MM.1S (cell line): ENCODE measurements at regions not wholly inside any gene's neighbourhood (a gene's known extent, or its start where the extent isn't known, plus 50 kb on each side); places are given as distances from the start of the nearest gene placed in this dataset.

Experiments
- DNase-seq: peaks from one replicate; pipeline ENCODE4 v3.0.0-alpha.2; 2015
- H2AFZ ChIP-seq: fragments of 300-600 bp; sonication (generic); 2 replicates; pipeline ENCODE4 v1.6.0; 2016; ENCODE audit warnings: antibody characterized with exemption, low read length
- H3F3A ChIP-seq: fragments of 300-600 bp; sonication (generic); 2 replicates; pipeline ENCODE4 v1.6.1; 2016; ENCODE audit warnings: mild to moderate bottlenecking, antibody characterized with exemption, low read length, moderate library complexity, mixed read lengths; ENCODE audit not compliant: insufficient read depth
- H3K27ac ChIP-seq: fragments of 300-600 bp; sonication (generic); 2 replicates; pipeline ENCODE4 v1.5.1; 2016; ENCODE audit warnings: mild to moderate bottlenecking, low read length
- H3K27me3 ChIP-seq: fragments of 300-600 bp; sonication (generic); replicated peaks from 2 replicates; pipeline ENCODE4 v1.6.0; 2016; ENCODE audit warnings: low read length; ENCODE audit not compliant: insufficient read depth
- H3K36me3 ChIP-seq: fragments of 300-600 bp; sonication (generic); replicated peaks from 2 replicates; pipeline ENCODE4 v1.6.1; 2016; ENCODE audit warnings: mild to moderate bottlenecking, low read length, mixed read lengths; ENCODE audit not compliant: insufficient read depth
- H3K4me1 ChIP-seq: fragments of 300-600 bp; sonication (generic); 2 replicates; pipeline ENCODE4 v1.6.1; 2016; ENCODE audit warnings: low read length, mixed read lengths
- H3K4me2 ChIP-seq: fragments of 300-600 bp; sonication (generic); 2 replicates; pipeline ENCODE4 v1.6.0; 2016; ENCODE audit warnings: low read depth, low read length
- H3K4me3 ChIP-seq: fragments of 300-600 bp; sonication (generic); 2 replicates; pipeline ENCODE4 v1.5.1; 2016; ENCODE audit warnings: low read length, mixed read lengths
- H3K79me2 ChIP-seq: fragments of 300-600 bp; sonication (generic); 2 replicates; pipeline ENCODE4 v1.6.1; 2016; ENCODE audit warnings: mixed run types, low read length, mixed read lengths
- H3K9ac ChIP-seq: fragments of 300-600 bp; sonication (generic); 2 replicates; pipeline ENCODE4 v1.6.1; 2016; ENCODE audit warnings: low read length, mixed read lengths
- H3K9me2 ChIP-seq: fragments of 300-600 bp; sonication (generic); replicated peaks from 2 replicates; pipeline ENCODE4 v1.6.1; 2016; ENCODE audit warnings: mild to moderate bottlenecking, low read length, mixed read lengths; ENCODE audit not compliant: insufficient read depth
- H3K9me3 ChIP-seq: fragments of 300-600 bp; sonication (generic); replicated peaks from 2 replicates; pipeline ENCODE4 v1.6.1; 2016; ENCODE audit warnings: mild to moderate bottlenecking, low read length, mixed read lengths; ENCODE audit not compliant: insufficient read depth
- H4K20me1 ChIP-seq: fragments of 300-600 bp; sonication (generic); 2 replicates; pipeline ENCODE4 v1.6.1; 2016; ENCODE audit warnings: mild to moderate bottlenecking, low read length, moderate library complexity, mixed read lengths; ENCODE audit not compliant: insufficient read depth
- CTCF ChIP-seq: fragments of 300-600 bp; sonication (generic); IDR thresholded peaks from 2 replicates; pipeline ENCODE4 v1.5.1; 2016; ENCODE audit warnings: antibody characterized with exemption, low read length, mixed read lengths
- EZH2 ChIP-seq: fragments of 300-600 bp; sonication (generic); optimal IDR thresholded peaks from 2 replicates; pipeline ENCODE3; 2017; ENCODE audit warnings: low read depth, mild to moderate bottlenecking, antibody characterized with exemption, low read length, mixed read lengths
- EZH2phosphoT487 ChIP-seq: fragments of 300-600 bp; sonication (generic); IDR thresholded peaks from 2 replicates; pipeline ENCODE4 v1.6.1; 2018; ENCODE audit warnings: antibody characterized with exemption, low read length

GRCh38 chr3:64798316-64798715 lies 110.5 kb upstream of the ADAMTS9 start:
- Histone ChIP-seq H4K20me1 (no peaks in the 10 kb centered on the region), H3K4me3 (no peak overlapping the region), H3K4me1 (no peaks in the 10 kb centered on the region), H3K27me3 (no peaks in the 10 kb centered on the region), H3F3A (no peaks in the 10 kb centered on the region), H3K9ac (no peak overlapping the region), H3K9me3 (no peaks in the 10 kb centered on the region), H3K36me3 (no peaks in the 10 kb centered on the region), H3K4me2 (no peak overlapping the region), H2AFZ (no peak overlapping the region), H3K79me2 (no peaks in the 10 kb centered on the region), H3K27ac (no peak overlapping the region), H3K9me2 (no peaks in the 10 kb centered on the region)
- TF ChIP-seq EZH2 = no peak
- no peak for TF ChIP-seq EZH2phosphoT487
- TF ChIP-seq CTCF = no peak
- no peak for DNase-seq

GRCh38 chr3:64796607-64797399 lies 109.0 kb upstream of the ADAMTS9 start:
- no peak overlapping the region for H3K9ac ChIP-seq
- no peaks in the 10 kb centered on the region for H3K9me2 ChIP-seq
- no peaks in the 10 kb centered on the region for H3K9me3 ChIP-seq
- H3K36me3 ChIP-seq = no peaks in the 10 kb centered on the region
- H3F3A ChIP-seq = no peaks in the 10 kb centered on the region
- H3K4me2 ChIP-seq = no peak overlapping the region
- H3K27me3 ChIP-seq = no peaks in the 10 kb centered on the region
- no peaks in the 10 kb centered on the region for H3K79me2 ChIP-seq
- DNase-seq = no peak
- no peak overlapping the region for H2AFZ ChIP-seq
- H3K27ac ChIP-seq = no peak overlapping the region
- TF ChIP-seq EZH2 = no peak
- no peak for TF ChIP-seq CTCF
- no peak for TF ChIP-seq EZH2phosphoT487
- H3K4me3 ChIP-seq = no peak overlapping the region
- no peaks in the 10 kb centered on the region for H3K4me1 ChIP-seq
- no peaks in the 10 kb centered on the region for H4K20me1 ChIP-seq

GRCh38 chr3:64792445-64792844 lies 104.6 kb upstream of the ADAMTS9 start:
- Histone ChIP-seq H3K9ac (no peak overlapping the region), H3K4me1 (no peaks in the 10 kb centered on the region), H4K20me1 (no peaks in the 10 kb centered on the region), H2AFZ (no peak overlapping the region), H3K27me3 (no peaks in the 10 kb centered on the region), H3K4me2 (no peak overlapping the region), H3K9me3 (no peaks in the 10 kb centered on the region), H3K79me2 (no peaks in the 10 kb centered on the region), H3K9me2 (no peaks in the 10 kb centered on the region), H3F3A (no peaks in the 10 kb centered on the region), H3K27ac (no peak overlapping the region), H3K4me3 (no peak overlapping the region), H3K36me3 (no peaks in the 10 kb centered on the region)
- DNase-seq = no peak
- TF ChIP-seq CTCF = no peak
